Occipital lobe (tissue), 1 donor: ENCODE measurements at regions not wholly inside any gene's neighbourhood (a gene's known extent, or its start where the extent isn't known, plus 50 kb on each side); places are given as distances from the start of the nearest gene placed in this dataset.

Source experiments
- DNase-seq: peaks from one replicate; lab custom pipeline; 2025; lab: John Stamatoyannopoulos, UW

DNA sequence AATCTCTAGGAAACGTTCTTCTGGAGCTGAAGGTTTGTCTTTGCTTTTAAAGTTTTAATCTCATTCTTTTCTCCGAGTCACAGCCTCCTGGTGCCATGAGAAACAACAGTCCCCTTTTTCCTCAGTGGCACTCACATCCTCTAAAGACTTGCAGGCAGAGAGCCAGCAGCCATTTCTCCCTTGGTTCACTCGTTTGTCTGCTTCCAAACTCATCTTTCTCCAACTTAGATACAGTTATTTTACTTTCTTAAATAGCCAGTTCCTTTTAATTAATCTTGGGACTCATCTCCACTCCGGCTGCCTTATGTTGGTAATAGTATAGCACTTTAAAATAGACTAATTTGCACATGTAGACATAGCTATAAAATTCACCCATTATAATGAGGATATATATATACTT, 555.2 kb downstream of the FGF9 start:
- DNase-seq = no peak

DNA sequence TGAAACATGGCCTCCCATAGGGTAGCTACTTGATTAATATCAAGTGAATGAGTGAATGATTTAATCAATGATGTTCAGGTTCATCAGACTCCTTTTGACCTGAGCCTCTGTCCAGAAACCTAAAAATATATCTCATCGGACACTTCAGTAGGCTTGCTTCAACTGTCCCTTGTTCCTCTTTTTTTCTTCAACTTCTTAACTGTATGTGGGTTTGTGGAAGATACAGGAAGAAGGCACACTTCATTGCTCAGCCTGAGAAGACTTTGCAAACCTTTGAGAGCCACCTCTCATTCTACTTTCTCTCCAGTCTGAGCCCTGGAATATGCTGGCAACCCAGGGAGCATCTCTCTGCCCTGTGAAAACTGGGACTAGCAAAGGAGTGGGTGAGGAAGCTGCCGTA, 557.0 kb downstream of the FGF9 start:
- no peak for DNase-seq

GRCh38 chr13:22229916-22230315, 559.0 kb downstream of the FGF9 start:
- DNase-seq = no peak

- DNase-seq = no peak
Observed at GRCh38 chr13:22232186-22232585, 561.3 kb downstream of the FGF9 start.

DNA sequence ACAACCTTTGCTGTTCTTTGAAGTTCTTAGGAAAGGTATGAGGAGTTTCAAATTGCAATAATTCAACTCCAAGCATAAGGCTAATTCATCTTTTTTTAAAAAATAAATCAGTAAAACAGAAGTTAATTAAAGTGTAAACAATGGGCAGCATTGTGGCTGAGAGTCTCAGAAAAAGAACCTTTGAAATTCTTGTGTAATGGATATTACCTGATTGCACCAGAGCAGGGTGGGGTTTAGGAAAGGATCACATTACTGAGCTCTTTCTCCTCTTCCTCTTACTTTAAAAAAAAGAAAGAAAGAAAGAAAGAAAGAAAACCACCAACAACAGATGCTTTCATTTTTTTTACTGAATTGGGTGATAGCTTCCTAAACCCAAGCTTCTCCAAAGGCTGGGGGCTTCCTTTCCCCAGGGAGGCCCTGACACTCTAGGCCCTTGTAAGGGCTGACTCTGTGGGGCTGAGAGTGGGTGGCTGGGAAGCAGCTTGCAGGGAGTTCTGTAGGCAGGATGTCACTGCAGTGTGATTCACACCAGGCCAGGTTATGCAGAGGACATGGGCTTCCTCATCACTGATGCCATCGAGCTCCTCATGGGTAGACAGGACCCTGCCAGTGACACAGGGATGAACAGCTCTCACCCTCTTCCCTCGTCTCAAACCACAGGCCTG, 564.5 kb downstream of the FGF9 start:
- DNase-seq = no peak

DNA sequence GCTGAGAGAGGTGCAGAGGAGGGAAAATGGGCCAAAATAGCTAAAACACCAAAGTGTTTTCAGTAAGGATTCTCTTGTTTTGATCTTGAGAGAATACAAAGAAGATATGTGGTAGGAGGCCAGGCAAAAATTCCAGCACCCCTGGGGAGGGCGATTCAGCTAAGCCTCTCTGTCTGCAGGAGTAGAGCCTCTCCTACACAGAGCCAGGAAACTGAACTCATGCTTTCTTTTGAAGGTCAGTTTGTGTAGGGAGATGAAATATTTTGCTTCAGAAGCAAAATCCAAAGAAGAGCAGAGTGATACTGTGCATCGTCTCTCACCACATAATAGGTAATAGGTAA, 565.0 kb downstream of the FGF9 start:
- no peak for DNase-seq

- DNase-seq = no peak
Observed at GRCh38 chr13:22238269-22238668, 567.4 kb downstream of the FGF9 start.

- no peak for DNase-seq
Observed at GRCh38 chr13:22240716-22241115, 569.8 kb downstream of the FGF9 start.

DNA sequence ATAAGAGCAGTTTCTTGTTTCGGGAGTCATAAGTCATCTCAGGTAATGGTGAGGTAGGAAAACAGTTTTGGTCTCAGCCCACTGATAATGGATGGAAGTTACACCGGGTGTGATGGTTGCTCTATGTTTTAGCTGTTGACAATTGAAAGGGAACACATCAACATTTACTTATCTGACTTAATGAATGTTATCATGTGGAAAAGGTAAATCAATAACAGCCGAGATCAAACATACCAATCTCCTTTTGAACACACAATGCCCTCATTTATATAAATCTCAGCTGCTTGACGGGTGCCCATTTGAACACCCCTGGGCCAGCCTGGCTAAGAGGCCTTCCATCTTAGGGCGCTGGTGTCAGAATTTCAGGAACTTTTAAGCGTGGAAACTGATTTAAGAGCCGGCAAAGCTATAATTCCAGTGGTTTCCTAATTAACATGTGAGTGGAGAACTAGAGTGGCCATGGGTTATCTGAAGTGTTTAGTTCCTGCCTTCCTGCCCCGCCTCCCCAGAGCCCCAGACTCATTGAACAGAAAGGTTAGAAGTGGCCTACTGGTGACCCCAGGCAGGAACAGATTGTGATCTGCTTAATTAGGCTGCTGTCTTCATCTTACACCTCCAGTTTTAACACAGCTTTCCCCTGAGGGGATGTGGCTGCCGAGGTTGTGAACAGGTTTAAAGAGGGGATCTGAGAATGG, 572.7 kb downstream of the FGF9 start:
- DNase-seq = no peak

GRCh38 chr13:22252281-22252830, 581.5 kb downstream of the FGF9 start:
- DNase-seq = no peak

GRCh38 chr13:22253107-22253506, 582.2 kb downstream of the FGF9 start:
- DNase-seq = no peak

DNA sequence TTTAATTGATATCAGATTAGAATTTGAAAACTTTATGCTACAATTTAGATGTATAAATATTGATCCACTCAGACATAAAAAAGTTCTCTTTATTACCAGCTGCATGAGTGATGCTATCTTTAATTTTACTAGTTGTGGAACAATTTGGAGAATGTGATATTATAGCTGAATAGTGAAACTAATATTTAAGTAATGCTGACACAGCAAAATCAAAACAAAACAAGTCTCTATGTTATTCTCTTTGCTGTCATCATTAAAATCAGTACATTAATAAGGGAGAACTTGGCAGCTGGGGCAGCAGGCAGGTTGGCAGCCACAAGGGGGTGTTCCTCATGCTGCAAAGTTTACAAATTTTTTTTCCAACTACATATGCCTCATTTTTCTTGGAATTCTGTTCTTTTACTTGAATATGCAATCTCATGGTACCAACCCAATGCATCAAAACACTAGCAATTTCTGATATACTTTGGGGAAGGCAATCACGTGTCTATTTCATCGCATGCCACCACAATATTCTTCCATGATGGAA, 585.3 kb downstream of the FGF9 start:
- no peak for DNase-seq

DNA sequence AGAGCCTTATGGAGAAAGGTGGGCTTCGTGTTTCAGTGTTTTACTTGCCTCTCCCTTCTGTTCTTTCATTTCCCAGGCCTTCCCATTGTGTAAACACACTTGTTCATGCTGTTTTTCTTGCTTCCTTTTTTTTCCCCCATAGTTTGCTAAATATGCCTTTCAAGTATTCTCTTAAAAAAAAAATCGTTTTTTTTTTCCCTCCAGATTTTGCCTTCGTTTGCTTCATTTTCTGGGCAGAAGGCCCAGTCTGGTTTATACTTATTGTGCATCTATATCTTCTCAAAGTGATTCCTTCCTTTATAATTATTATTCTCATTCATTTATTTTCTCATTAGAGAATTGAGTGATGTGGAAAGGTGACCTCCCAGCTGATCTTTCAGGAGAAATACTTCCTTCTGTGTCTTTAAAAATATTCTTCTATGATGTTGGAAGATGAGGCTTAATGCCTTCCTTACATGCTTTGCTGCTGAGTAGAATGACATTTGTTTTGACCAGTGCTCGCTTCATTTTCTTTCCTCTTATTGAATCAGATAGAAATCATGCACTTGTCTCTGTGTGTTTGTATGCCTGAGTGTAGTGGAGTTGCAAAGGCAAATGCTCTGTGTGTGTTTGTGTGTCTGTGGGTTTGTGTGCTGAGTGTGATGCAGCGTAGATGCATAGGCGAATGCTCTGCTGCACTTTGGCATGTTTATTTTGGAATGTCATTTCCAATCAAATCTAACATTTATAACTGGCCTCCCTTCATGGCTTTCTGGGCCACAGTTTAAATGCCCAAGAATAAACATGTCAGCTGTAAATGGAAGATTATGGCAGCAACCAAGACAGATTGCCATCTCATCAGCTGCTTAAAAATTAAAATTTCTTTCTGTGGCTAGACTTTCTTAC, 591.4 kb downstream of the FGF9 start:
- DNase-seq = no peak

- DNase-seq = no peak
Observed at GRCh38 chr13:22263185-22263584, 592.3 kb downstream of the FGF9 start.

- DNase-seq = no peak
Observed at GRCh38 chr13:22265563-22265962, 594.7 kb downstream of the FGF9 start.

DNA sequence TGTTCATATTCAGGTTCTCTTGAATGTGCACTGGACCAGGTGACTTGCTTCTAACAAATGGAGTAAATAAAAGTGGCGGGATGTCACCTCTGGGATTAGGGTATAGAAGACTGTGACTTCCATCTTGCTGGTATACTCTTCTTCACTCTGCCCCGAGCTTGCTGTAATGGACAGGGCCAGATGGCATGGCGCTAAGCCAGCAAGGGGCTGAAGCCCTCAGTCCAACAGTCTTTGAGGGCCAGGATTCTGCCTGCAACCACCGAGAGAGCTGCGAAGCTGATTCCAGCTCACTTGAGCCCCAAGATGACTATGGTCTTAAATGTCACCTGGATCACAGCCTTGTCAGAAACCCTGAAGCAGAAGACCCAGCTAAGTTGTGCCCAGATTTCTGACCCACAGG, 600.0 kb downstream of the FGF9 start:
- DNase-seq = no peak

GRCh38 chr13:22271903-22272302, 601.0 kb downstream of the FGF9 start:
- DNase-seq = no peak

- DNase-seq = no peak
Observed at GRCh38 chr13:22275393-22275792, 604.5 kb downstream of the FGF9 start.

- no peak for DNase-seq
Observed at GRCh38 chr13:22276616-22277015, 605.7 kb downstream of the FGF9 start.

- peak; percentile 3 for DNase-seq
Observed at GRCh38 chr13:22278336-22278929, 607.6 kb downstream of the FGF9 start.

DNA sequence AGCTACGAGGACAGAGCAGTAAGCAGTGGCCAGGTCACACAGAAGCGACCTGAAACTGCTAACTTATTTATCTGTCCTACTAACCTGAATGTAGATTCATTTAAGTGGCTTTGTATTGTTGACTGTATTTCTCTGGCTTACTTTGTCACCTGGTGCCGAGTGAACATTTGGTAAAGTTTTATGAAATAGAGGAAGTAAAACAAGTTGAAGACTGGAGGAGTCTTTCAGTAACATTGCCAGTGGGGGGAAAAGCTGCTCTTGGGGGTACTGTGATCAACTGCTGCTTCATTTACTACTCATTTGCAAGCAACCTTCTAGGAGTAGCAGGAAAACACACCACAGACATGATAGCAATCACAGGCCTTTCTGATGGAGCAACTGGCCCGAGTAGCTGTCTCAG, 615.0 kb downstream of the FGF9 start:
- DNase-seq = no peak

GRCh38 chr13:22286338-22286737, 615.5 kb downstream of the FGF9 start:
- no peak for DNase-seq
